HL-60 (cell line): ENCODE measurements at regions not wholly inside any gene's neighbourhood (a gene's known extent, or its start where the extent isn't known, plus 50 kb on each side); places are given as distances from the start of the nearest gene placed in this dataset.

Experiments
- DNase-seq, 2 experiments: peaks; one replicate each; pipeline ENCODE4 v3.0.0-alpha.2; 2010 to 2020; ENCODE audit warnings: low read depth in 1 of 2, low spot score in 1 of 2
- H3K27ac ChIP-seq: fragments of 250-450 bp; sonication (Bioruptor Pico); replicated peaks from 2 replicates; pipeline ENCODE4 v1.5.1; 2020; ENCODE audit warnings: mild to moderate bottlenecking, moderate library complexity
- H3K27me3 ChIP-seq: fragments of 250-450 bp; sonication (Bioruptor Pico); 2 replicates; pipeline ENCODE4 v1.5.1; 2021; ENCODE audit warnings: mild to moderate bottlenecking, moderate library complexity; ENCODE audit not compliant: insufficient read depth, poor library complexity, severe bottlenecking
- H3K4me3 ChIP-seq: replicated peaks from 2 replicates; pipeline ENCODE4 v1.5.1; 2011; ENCODE audit warnings: mild to moderate bottlenecking, control low read depth, low read length; ENCODE audit not compliant: insufficient read depth
- GABPA ChIP-seq: IDR thresholded peaks from 2 replicates; pipeline ENCODE4 v1.6.1; 2012; ENCODE audit warnings: low read depth
- POLR2AphosphoS5 ChIP-seq: IDR thresholded peaks from 2 replicates; pipeline ENCODE4 v1.6.1; 2012; ENCODE audit warnings: low read depth
- SPI1 ChIP-seq: IDR thresholded peaks from 2 replicates; pipeline ENCODE4 v1.6.1; 2012; ENCODE audit warnings: low read depth, mild to moderate bottlenecking, borderline replicate concordance
- TF ChIP-seq, protein P1 (sequence below): IDR thresholded peaks from 2 replicates; pipeline ENCODE4 v1.6.1; 2012; ENCODE audit warnings: low read depth; ENCODE audit not compliant: insufficient replicate concordance
- TF ChIP-seq, protein P2 (sequence below): IDR thresholded peaks from one replicate; pipeline ENCODE4 v1.5.1; 2011; ENCODE audit warnings: low read length, control low read depth, inconsistent platforms; ENCODE audit not compliant: insufficient read depth

DNA sequence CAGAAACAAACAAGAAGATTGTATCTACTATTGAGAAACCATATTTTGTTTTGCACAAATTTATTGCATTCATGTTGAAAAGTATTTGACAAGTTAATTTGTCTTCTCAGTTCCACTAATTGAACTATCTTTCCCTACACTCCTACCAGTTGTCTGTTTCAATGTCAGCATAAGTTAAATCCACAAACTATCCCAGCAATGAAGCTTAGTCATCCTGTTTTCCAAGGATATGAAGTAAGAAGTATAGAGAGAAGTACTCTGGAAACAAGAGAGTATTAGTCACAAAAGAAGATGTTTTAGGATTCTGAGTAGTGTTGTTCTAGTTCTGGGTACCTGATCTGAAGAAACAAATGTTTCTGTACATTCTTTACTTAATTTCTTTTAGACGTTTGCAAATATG is 261.6 kb upstream of the ZNF804A start:
- Histone ChIP-seq H3K27me3 (no peaks in the 10 kb centered on the region), H3K4me3 (no peak overlapping the region), H3K27ac (no peak overlapping the region)
- TF ChIP-seq POLR2AphosphoS5: no peak
- TF ChIP-seq, protein P1, sequence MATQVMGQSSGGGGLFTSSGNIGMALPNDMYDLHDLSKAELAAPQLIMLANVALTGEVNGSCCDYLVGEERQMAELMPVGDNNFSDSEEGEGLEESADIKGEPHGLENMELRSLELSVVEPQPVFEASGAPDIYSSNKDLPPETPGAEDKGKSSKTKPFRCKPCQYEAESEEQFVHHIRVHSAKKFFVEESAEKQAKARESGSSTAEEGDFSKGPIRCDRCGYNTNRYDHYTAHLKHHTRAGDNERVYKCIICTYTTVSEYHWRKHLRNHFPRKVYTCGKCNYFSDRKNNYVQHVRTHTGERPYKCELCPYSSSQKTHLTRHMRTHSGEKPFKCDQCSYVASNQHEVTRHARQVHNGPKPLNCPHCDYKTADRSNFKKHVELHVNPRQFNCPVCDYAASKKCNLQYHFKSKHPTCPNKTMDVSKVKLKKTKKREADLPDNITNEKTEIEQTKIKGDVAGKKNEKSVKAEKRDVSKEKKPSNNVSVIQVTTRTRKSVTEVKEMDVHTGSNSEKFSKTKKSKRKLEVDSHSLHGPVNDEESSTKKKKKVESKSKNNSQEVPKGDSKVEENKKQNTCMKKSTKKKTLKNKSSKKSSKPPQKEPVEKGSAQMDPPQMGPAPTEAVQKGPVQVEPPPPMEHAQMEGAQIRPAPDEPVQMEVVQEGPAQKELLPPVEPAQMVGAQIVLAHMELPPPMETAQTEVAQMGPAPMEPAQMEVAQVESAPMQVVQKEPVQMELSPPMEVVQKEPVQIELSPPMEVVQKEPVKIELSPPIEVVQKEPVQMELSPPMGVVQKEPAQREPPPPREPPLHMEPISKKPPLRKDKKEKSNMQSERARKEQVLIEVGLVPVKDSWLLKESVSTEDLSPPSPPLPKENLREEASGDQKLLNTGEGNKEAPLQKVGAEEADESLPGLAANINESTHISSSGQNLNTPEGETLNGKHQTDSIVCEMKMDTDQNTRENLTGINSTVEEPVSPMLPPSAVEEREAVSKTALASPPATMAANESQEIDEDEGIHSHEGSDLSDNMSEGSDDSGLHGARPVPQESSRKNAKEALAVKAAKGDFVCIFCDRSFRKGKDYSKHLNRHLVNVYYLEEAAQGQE: no peak
- TF ChIP-seq GABPA: no peak
- no peak for TF ChIP-seq SPI1
- TF ChIP-seq, protein P2, sequence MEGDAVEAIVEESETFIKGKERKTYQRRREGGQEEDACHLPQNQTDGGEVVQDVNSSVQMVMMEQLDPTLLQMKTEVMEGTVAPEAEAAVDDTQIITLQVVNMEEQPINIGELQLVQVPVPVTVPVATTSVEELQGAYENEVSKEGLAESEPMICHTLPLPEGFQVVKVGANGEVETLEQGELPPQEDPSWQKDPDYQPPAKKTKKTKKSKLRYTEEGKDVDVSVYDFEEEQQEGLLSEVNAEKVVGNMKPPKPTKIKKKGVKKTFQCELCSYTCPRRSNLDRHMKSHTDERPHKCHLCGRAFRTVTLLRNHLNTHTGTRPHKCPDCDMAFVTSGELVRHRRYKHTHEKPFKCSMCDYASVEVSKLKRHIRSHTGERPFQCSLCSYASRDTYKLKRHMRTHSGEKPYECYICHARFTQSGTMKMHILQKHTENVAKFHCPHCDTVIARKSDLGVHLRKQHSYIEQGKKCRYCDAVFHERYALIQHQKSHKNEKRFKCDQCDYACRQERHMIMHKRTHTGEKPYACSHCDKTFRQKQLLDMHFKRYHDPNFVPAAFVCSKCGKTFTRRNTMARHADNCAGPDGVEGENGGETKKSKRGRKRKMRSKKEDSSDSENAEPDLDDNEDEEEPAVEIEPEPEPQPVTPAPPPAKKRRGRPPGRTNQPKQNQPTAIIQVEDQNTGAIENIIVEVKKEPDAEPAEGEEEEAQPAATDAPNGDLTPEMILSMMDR: no peak
- no peak for DNase-seq

DNA sequence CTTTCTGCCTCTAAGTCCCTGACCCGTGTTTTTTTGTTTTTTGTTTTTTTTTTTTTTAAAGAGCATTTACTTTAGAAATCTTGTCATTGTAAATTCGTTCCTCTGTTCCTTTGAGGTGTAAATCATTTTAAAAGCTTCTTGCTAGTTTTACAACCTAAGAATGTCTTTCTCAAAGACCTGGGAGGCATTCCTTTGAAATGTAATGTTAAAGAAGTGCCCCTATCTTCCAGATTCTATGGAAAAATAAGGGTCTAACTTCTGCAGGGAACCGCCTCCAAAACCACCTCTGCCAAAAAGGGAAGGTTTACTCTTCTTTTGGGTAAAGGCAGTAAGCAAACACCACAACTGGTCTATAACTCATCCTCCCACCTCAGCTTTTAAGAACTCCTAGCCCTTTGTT is 259.6 kb upstream of the ZNF804A start:
- Histone ChIP-seq H3K4me3 (no peak overlapping the region), H3K27ac (no peak overlapping the region), H3K27me3 (no peaks in the 10 kb centered on the region)
- TF ChIP-seq POLR2AphosphoS5 (no peak), SPI1 (no peak), GABPA (no peak)
- TF ChIP-seq, protein P2: no peak
- TF ChIP-seq, protein P1: no peak
- no peak for DNase-seq

DNA sequence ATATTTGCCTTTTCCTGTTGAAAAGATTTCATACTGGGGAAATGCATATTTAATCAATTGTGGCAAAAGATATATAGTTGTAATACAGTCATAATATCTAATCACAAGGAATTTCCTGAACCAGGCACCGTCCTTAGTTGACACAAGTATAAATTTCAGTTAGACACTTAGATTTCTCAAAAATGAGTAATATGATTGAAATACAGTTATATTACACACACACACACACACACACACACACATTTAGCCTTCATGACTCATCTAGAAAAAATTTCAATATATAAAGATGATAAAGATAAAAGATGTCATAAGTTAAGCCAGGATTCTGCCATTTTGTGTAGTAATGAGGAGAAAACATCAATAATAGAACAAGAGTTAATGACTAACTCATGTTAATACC is 258.4 kb upstream of the ZNF804A start:
- no peak for DNase-seq
- Histone ChIP-seq H3K27me3 (no peaks in the 10 kb centered on the region), H3K4me3 (no peak overlapping the region), H3K27ac (no peak overlapping the region)
- TF ChIP-seq, protein P1: no peak
- no peak for TF ChIP-seq GABPA
- no peak for TF ChIP-seq SPI1
- TF ChIP-seq POLR2AphosphoS5: no peak
- TF ChIP-seq, protein P2: no peak
